Peyer's patch (tissue), 4 donors: ENCODE measurements at regions not wholly inside any gene's neighbourhood (a gene's known extent, or its start where the extent isn't known, plus 50 kb on each side); places are given as distances from the start of the nearest gene placed in this dataset.

ENCODE experiments used
- CTCF ChIP-seq, 6 experiments: fragments of 450-650 bp in 4 of 6; fragments of 200-600 bp in 2 of 6; sonication (generic) in 1 of 6; IDR thresholded peaks; one replicate each; pipeline ENCODE4 v1.5.1; 2017 to 2019; ENCODE audit warnings: antibody characterized with exemption in 6 of 6, mild to moderate bottlenecking in 3 of 6, moderate library complexity in 1 of 6
- POLR2A ChIP-seq, 2 donors: fragments of 450-650 bp; IDR thresholded peaks; one replicate each; pipeline ENCODE4 v1.5.1; 2017; ENCODE audit warnings: antibody characterized with exemption in 2 of 2, mild to moderate bottlenecking in 2 of 2, moderate library complexity in 2 of 2

DNA sequence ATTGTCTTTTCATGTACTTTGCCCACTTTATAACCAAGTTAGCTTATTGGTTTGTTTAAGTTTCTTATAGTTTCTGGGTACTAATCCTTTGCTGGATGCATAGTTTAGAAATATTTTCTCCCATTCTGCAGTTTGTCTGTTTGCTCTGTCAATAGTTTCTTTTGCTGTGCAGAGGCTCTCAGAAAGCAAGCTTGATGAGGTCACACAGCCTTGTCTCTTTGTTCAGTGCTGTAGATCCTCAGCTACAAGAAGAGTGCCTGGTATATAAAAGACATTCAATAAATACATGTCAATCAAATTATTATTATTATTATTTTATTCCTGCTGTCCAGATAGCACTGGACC, 55.2 kb upstream of the MEDAG start:
- TF ChIP-seq CTCF (IDR thresholded peaks at IDR 0.05) (no peak), POLR2A (IDR thresholded peaks at IDR 0.05) (no peak)
